IPS-NIHi11 (cell line): ENCODE measurements at regions not wholly inside any gene's neighbourhood (a gene's known extent, or its start where the extent isn't known, plus 50 kb on each side); places are given as distances from the start of the nearest gene placed in this dataset.
A peak's percentile ranks its signal among the peaks of the same experiment; 100 is the strongest.
"Not testable (repeated sequence)": the region's sequence is repeated elsewhere in the genome, so short reads cannot be mapped to it uniquely, and the experiment has no call there.

Experiments used
- DNase-seq: peaks from one replicate; pipeline ENCODE4 v3.0.0; 2012; ENCODE audit warnings: mixed read lengths, low spot score

DNA sequence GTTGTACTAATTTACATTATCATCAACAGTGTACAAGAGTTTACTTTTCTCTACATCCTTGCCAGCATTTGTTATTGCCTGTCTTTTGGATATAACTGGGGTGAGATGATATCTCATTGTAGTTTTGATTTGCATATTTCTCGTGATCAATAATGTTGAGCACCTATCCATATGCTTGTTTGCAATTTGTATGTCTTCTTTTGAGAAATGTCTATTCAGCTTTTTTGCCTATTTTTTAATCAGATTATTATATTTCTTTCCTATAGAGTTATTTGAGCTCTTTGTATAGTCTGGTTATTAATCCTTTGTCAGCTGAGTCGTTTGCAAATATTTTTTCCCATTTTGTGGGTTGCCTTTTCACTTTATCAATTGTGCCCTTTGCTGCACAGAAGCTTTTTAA lies 540.8 kb upstream of the SGO1 start:
- no peak for DNase-seq

DNA sequence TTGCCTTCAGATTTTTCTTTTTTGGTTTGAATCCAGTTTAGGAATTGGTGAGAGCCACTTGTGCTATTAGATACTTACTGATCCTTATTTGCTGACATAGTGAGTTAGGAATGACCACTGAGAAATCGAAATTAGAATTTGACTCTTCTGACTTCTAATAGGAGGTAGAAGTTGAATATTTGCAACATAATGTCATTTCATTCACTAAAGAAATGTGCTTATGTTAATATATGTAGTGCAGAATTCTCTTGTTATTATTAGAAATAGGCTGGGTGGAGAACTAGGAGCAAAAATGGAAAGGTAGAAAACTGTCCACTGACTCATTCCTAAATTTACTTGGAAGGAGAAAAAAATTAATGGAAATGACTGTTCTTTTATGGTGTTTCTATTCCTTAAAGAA lies 538.2 kb upstream of the SGO1 start:
- no peak for DNase-seq

DNA sequence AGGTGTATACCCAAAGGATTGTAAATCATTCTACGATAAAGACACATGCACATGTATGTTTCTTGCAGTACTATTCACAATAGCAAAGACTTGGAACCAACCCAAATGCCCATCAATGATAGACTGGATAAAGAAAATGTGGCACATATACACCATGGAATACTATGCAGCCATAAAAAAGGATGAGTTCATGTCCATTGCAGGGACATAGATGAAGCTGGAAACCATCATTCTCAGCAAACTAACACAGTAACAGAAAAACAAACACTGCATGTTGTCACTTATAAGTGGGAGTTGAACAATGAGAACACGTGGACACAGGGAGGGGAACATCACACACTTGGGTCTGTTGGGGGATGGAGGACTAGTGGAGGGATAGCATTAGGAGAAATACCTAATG lies 530.4 kb upstream of the SGO1 start:
- not testable (repeated sequence) for DNase-seq

DNA sequence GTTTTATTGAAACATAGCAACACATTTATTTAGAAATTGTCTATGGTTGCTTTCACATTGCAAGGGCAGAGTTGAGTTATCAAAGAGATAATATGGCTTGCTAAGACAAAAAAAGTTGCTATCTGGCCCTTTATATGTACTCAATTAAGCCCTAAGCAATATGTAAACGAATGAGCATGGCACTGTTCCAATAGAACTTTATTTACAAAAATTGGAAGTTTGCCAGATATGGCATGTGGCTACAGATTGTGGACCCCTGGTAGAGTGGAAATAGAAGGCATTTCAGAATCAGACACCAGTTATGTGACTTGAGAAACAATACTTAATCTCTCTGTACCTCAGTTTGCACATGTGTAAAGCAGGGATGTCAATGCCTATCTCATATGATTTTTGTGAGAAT lies 515.6 kb upstream of the SGO1 start:
- no peak for DNase-seq

DNA sequence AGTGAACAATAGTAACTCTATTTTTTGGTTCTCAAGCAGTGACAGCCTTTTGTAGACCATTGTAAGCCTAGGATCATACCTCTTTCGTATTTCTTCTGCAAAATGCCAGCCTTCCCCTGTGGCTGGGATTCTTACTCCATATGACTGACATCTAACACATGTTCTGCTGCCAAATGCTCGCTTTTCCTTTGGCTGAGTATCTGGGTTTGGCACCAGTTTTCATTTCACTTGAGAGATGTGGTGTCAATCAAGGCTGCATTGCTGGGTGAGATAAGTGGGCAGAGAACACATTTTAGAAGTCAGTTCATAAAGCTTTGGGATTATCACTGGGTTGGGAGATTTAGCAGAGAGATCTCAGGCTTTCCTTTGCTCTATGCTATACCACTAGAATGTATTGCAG lies 514.7 kb upstream of the SGO1 start:
- no peak for DNase-seq

DNA sequence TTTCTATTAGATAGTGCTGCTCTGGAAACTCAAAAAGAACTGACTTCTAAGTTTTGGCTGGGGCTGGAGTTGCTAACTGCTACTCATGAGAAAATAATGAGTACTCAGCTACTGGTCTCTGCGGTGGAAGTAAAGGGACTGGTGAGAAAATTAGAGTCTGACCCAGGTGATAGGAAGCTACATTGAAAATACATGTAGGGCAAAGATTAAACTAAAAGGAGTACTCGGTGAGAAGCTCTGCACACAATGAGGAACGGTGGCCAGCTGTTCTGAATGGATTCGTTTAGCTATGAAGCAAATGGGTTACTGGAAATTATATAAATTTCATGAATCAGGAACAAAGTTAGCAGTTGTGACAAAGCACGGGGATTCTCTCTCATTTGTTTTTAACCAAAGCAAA lies 512.9 kb upstream of the SGO1 start:
- DNase-seq = no peak

DNA sequence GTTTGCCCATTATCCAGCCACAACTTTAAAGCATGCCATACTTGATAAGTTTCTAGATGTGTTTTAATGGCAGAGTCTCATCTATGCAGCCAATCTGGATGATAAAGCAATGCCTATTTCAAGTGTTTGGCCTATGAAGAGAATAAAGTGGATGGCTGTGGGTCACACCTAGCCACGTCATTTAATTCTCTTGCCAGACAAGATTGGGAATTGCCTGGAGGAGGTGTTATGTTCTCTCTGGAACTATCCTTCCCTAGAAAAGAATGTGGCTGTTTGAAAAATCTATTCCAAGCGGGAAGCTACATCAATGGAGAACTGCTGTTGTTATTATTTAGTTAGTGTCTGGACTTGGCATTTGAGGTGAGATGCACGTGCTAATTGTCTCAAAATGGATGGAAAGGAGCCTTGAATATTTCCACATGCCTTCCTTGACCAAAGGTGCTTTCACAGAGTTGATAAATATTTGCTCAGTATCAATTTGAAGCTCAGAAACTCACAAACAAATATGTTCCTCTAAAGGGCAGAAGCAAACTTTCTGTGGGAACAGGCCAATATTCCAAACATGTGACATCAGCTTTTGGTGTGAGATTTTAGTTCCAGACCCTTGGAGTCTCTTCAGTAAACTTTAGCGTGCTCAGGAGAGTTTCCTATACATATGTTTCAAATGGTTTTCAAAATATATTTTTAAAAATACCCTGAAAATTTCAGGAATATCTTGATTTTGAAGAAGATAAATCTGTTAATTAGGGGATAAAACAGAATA lies 510.6 kb upstream of the SGO1 start:
- no peak for DNase-seq

DNA sequence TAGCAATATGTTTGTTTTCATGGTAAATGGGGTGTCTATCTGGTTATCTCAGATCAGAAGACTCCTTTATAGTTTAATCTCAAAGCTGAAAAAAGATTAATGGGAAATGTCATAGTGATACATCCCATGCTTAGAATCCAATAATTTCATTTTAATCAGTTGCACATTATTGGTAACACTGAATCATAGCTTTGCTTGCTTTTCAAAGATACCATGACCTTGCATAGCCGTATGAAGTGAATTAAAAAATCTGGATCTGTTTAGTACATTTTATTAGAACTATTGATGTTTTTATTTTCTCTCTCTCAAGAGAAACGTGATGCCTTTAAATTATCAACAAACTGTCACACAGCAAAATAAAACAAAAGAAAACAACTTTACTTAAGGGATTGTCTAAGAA lies 506.7 kb upstream of the SGO1 start:
- no peak for DNase-seq

DNA sequence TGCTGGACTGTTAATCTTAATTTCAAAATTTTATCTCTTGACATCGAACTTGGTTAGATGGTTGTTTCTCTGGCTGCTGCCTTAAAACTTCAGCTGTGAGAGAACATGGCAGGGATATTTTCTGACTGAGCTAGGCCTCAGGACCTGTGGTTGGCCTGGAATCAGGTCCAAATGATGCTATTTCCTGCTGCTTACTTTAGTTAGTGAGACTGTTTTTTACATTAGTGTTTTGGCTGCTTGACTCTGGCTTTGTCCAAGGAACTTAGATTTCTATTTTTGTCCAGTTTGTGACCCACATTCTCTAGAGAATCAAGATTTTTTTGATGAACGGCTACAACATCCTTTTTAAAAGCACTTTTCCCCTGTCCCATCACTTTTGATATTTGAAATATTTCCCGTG lies 497.9 kb upstream of the SGO1 start:
- no peak for DNase-seq

DNA sequence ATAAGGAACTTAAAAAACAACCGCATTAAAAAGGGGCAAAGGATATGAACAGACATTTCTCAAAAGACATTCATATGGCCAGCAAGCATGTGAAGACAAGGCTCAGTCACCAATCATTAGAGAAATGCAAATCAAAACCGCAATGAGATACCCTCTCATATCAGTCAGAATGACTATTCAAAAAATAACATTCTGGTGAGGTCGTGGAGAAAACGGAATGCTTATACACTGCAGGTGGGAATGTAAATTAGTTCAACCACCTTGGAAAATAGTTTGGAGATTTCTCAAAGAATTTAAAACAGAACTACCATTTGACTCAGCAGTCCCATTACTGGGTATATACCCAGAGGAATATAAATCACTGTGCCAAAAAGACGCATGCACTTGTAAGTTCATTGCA lies 496.6 kb upstream of the SGO1 start:
- no peak for DNase-seq

DNA sequence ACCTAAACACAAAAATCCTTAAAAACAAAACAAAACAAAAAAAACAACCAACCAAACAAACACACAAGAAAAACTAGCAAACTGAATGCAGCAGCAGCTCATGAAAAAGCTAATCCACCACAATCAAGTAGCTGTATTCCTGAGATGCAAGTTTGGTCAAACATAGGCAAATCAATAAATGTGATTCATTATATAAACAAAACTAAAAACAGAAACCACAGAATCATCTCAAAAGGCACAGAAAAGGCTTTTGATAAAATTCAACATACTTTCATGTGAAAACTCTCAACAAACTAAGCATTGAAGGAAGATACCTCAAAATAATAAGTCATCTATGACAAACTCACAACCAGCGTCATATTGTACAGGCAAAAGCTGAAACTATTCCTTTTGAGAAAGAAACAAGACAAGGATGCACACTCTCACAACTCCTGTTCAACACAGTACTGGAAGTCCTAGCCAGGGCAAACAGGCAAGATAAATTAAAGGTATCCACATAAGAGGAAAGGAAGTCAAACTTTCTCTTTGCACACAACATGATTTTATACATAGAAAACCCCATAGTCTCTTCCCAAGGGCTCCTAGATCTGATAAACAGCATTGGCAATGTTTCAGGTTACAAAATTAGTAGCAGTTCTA lies 495.1 kb upstream of the SGO1 start:
- no peak for DNase-seq

DNA sequence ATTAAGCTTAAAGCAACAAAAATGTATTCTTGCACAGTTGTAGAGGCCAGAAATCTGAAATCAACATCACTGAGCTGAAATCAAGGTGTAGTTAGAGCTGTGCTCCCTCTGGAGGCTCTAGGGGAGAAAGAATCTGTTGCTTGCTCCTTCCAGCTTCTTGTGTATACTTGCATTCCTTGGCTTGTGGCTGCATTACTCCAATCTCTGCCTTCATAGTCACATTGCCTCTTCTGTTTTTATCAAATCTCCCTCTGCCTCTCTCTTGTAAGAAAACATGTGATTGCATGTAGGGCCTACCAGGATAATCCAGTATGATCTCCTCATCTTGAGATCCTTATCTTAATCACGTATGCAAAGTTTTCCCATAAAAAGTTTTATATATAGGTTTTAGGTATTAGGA lies 487.9 kb upstream of the SGO1 start:
- DNase-seq = no peak

DNA sequence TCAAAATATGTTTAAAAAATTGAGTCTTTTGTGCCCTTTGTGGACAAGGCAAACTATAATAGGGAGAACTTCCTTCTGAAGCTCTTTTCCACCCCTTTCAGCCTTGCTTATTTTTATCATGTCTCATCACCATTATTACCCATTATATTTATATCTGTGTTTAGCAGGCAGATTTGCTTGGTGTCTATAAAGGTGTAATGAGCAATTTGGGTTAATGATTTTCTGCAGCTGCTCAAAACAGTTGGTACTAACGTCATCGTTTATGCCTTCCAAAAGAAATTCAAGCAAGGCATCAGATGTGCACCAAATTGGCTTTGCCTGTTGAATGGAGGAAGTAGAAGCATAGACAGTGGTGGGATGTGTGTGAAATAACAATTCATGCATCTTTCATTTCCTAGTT lies 483.7 kb upstream of the SGO1 start:
- DNase-seq = no peak

DNA sequence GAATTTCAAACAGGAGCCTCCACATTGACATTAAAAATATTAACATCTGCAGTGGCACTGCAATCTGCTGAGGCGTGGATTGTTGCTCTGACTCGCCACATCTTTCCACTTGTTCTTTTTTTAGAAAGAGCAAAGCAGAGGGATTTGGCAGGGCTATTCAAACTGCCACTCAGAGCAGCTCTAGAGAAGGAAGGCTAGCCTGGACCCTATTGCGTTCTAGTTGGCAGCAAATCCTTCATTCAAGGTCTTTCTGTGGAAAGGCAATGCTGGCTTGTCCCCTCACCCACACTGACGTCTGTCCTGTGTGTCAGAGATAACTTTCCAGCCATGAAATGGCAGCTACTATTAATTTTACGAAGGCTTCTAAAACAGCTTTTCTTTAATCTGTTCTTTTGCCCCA lies 483.2 kb upstream of the SGO1 start:
- no peak for DNase-seq

DNA sequence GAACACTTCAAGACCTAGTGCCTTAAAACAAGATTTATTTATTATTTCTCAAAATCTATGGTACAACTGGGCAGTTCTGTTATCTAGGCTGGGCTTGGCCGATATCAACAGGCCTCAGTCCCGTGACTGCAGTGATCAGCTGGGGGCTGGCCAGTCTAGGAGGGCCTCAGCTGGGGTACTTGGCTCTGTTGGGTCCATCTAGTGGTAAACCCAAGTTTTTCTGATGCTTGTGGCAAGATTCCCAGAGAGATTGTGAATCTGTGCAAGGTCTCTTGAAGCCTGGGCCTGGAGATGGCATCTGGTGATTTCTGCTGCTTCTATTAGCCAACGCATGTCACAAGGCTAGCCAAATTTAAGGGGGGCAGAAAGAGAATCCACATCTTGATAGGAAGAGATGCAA lies 482.4 kb upstream of the SGO1 start:
- peak; percentile 60 for DNase-seq

DNA sequence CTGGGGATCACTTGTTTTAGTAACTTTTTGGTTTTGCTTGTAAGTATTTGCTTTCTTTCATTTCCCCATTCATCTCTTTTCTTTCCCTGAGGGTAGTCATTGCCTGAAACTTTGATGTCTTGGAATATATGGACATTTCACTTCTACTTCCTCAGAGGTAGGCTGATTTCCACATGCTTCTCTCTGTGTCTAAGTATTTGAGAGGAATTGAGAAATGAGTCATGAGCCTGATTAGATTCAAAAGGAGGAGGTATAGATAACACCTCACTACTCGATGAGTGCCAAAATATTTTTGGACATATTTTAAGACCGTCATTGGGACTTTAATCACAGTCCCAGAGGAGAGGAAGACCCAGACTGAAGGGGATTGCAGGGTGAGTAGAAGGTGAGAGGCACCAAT lies 480.1 kb upstream of the SGO1 start:
- DNase-seq = no peak

DNA sequence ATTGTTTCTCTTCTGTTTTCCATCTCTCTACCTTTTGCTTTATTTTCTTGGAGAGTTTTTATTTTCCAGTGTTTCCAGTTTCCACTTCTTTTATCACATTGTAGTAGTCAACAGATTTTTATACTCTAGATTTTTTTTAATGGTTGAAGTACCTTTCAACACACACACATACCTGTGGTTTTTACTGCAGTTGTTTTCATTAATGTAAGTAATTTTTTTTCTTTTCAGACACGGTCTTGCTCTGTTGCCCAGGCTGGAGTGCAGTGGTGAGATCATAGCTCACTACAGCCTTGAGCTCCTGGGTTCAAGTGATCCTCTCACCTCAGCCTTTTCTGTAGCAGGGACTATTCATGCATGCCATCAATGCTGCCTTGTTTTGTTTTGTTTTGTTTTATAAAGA lies 472.5 kb upstream of the SGO1 start:
- no peak for DNase-seq

DNA sequence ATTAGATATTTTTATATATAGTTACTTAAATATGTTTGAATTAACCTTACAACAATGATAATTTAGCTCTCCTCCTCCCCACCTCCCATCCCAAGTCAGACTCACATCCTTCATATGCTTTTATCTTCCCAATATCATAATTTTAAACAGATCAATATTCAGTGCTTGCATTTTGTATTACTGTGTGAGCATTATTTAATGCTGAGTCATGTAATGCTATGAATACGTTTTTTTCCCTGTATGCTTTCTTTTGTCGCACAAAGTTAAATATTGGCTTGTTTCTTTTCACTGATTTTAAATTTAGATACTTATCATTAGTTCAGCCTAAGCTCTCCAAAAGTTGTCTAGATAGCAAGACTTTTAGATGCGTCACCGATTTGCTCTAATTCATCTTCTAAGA lies 471.6 kb upstream of the SGO1 start:
- no peak for DNase-seq

DNA sequence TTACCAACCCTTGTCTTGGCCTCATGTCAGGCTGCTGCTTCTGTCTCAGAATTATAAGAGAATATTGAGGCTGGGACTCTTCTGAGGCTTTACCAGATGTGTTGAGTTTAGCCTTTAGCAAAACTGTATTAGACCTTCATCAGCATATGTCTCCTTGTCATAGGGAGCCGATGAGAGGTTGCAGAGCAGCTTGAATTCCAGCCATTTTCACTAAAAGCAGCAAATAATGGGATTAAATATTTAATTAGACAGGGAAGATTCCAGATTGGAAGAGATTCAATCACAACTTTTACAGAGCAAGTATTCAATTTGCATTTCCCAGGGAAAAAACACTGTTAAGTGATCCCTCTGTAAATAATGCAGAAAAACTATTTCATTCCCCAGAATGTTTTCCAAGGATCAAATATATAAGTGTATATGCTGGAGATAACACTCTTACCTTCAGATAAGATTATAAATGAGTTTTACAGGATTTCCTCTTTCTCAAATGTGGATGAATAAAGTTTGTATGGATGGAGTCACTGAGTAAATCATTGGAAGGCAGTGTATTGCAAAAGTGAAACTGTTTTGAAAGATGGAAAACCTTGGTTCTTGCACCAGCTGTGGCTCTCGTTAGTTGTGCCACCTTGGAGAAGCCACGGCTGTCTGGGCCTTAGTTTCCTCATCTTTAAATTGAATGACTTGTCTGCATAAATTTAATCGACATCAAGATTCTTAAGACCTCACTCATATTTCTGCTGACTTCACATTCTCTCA lies 466.4 kb upstream of the SGO1 start:
- DNase-seq = no peak

DNA sequence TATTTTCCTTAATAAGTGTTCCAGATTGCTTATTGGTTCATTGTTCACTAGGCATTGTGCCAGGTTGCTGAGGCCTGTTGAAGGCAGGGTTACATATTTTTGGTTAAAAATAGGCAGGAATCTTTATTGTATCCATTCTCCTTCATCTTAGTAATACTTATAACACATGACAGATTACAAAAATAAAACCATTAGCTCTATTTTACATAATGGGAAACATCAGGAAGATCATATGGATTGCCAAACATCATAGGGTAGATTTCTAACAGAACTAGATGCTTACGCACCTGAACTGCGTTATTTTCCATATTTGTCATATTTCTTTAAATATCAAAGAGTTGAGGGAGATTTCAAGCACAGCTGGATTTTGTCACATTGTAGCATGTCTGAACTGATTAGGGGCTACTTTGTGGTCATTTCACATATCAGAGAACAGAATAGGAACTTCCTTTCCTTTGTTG lies 462.9 kb upstream of the SGO1 start:
- DNase-seq = no peak

DNA sequence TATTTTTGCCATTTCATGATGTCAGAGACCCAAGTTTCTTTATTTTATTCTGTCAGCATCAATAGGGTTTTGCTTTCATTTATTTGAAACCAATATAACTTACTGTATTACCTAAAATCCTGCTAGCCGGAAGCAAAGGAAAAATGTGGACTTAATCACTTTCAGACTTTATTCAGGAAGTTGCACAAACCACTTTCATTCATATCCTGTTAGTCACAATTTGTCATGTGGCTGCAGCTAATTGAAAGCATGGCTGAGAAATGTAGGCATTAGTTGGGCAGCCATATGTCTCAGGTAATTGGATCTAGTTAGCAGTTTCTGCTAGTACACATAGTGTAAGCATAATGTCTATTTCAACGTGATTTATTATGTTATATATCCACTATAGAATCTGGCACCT lies 462.3 kb upstream of the SGO1 start:
- DNase-seq = no peak

DNA sequence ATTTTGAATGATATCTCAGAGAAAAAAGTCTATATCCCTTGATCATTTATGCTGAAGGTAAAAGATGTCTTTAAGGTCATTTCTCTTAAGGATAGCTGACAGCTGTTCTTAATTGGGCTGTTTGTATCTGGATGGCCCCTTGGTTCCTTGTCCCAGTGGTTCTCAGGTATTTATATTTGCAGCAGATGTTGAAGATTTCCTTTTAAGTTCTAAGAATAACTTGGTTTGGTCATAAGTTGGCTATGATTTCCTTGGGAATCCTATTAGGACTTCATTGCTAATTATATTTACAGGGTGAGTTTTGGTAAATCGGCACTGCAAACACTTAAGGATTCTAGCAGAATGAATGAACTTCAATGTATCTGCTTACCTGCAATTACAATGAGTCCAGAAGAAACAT lies 460.4 kb upstream of the SGO1 start:
- DNase-seq = no peak

DNA sequence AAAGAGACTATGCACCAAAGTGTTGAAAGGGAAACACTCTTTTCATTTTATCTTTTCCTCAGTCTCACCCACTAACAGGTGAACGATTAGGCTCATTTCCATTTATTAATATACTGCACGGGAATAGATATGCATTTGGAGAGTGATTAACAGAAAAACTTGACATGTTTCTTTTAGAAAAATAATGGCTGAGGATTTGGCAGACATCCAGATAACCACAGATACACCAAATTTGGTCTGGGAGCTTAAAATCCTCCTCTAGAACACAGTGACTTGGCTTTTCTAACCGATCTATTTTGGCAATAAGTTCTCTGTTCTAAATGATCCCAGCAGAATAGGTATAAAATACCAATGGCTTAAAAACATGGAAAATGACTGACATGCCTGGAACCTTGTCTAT lies 459.3 kb upstream of the SGO1 start:
- DNase-seq = no peak
